ENCODE measurements at regions not wholly inside any gene's neighbourhood (a gene's known extent, or its start where the extent isn't known, plus 50 kb on each side); places are given as distances from the start of the nearest gene placed in this dataset.

DNA sequence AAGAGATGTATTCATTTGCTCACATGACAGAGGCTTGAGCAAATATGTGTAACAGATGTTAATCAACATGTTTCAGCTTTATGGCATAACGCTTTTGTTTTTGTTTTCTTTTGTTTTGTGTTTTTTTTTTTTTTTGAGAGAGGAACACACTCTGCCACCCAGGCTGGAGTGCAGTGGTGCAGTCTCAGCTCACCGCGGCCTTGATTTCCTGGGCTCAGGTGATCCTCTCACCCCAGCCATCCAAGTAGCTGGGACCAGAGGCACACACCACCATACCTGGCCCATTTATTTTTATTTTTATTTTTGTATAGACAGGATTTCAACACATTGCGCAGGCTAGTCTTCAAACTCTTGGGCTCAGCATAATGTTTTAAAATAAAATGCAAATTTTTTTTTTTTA is 1504.4 kb upstream of the CADM2 start:
- TF ChIP-seq, protein P1, sequence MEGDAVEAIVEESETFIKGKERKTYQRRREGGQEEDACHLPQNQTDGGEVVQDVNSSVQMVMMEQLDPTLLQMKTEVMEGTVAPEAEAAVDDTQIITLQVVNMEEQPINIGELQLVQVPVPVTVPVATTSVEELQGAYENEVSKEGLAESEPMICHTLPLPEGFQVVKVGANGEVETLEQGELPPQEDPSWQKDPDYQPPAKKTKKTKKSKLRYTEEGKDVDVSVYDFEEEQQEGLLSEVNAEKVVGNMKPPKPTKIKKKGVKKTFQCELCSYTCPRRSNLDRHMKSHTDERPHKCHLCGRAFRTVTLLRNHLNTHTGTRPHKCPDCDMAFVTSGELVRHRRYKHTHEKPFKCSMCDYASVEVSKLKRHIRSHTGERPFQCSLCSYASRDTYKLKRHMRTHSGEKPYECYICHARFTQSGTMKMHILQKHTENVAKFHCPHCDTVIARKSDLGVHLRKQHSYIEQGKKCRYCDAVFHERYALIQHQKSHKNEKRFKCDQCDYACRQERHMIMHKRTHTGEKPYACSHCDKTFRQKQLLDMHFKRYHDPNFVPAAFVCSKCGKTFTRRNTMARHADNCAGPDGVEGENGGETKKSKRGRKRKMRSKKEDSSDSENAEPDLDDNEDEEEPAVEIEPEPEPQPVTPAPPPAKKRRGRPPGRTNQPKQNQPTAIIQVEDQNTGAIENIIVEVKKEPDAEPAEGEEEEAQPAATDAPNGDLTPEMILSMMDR (IDR thresholded peaks at IDR 0.05 in 4 of 5, conservative IDR thresholded peaks at IDR 0.05 in 1 of 5): no peak
- no peak for TF ChIP-seq POLR2A (IDR thresholded peaks at IDR 0.05)

All from gastrocnemius medialis (tissue), 4 donors.